ENCODE measurements at regions not wholly inside any gene's neighbourhood (a gene's known extent, or its start where the extent isn't known, plus 50 kb on each side); places are given as distances from the start of the nearest gene placed in this dataset.

GRCh38 chr3:72217570-72217969 lies 432.6 kb upstream of the PROK2 start (continued):
- TF ChIP-seq EHMT2 (IDR thresholded peaks at IDR 0.05; ENCODE audit: low read depth) (no peak), SREBF2 (IDR thresholded peaks at IDR 0.05) (no peak), HOXA7 (CRISPR knock-in tag; IDR thresholded peaks at IDR 0.05) (no peak), E2F6 (IDR thresholded peaks at IDR 0.05; ENCODE audit: borderline replicate concordance, low read depth) (no peak)
- TF ChIP-seq, protein P1, sequence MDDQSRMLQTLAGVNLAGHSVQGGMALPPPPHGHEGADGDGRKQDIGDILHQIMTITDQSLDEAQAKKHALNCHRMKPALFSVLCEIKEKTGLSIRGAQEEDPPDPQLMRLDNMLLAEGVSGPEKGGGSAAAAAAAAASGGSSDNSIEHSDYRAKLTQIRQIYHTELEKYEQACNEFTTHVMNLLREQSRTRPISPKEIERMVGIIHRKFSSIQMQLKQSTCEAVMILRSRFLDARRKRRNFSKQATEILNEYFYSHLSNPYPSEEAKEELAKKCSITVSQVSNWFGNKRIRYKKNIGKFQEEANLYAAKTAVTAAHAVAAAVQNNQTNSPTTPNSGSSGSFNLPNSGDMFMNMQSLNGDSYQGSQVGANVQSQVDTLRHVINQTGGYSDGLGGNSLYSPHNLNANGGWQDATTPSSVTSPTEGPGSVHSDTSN (IDR thresholded peaks at IDR 0.05), result no peak

- FAIRE-seq, result no peak
- POLR2A ChIA-PET, result no interaction called here
- Histone ChIP-seq H3K4me1 (no peaks in the 10 kb centered on the region), H3K4me3 (no peak overlapping the region), H3K9me3 (no peaks in the 10 kb centered on the region), H3K4me2 (no peak overlapping the region), H3K27ac (no peak overlapping the region)
- WGBS (ENCODE audit: missing lambda C conversion rate), result 50% methylated on average over 11 of the region's 11 CpGs
- ATAC-seq, result no peak
- DNase-seq (ENCODE audit: low read depth in 1 of 2, low spot score in 1 of 2), result no peak
- CTCF ChIA-PET, result interaction anchor here (0.7 kb wide), 1 partner anchor 75 kb away, joined by 4 read pairs; no protein-coding TSS in a partner anchor
- TF ChIP-seq SREBF2 (IDR thresholded peaks at IDR 0.05), result no peak
- TF ChIP-seq CHD2 (IDR thresholded peaks at IDR 0.05; ENCODE audit: low read length, partially characterized antibody), result no peak
- no peak for TF ChIP-seq ESRRA (IDR thresholded peaks at IDR 0.05; ENCODE audit: borderline replicate concordance, low read length)
- TF ChIP-seq, protein P2, sequence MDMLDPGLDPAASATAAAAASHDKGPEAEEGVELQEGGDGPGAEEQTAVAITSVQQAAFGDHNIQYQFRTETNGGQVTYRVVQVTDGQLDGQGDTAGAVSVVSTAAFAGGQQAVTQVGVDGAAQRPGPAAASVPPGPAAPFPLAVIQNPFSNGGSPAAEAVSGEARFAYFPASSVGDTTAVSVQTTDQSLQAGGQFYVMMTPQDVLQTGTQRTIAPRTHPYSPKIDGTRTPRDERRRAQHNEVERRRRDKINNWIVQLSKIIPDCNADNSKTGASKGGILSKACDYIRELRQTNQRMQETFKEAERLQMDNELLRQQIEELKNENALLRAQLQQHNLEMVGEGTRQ (IDR thresholded peaks at IDR 0.05), result no peak
- no peak for TF ChIP-seq NPAS2 (CRISPR knock-in tag; IDR thresholded peaks at IDR 0.05; ENCODE audit: borderline replicate concordance)
- TF ChIP-seq KDM1A (IDR thresholded peaks at IDR 0.05; ENCODE audit: low read depth), result no peak
- TF ChIP-seq, protein P3, sequence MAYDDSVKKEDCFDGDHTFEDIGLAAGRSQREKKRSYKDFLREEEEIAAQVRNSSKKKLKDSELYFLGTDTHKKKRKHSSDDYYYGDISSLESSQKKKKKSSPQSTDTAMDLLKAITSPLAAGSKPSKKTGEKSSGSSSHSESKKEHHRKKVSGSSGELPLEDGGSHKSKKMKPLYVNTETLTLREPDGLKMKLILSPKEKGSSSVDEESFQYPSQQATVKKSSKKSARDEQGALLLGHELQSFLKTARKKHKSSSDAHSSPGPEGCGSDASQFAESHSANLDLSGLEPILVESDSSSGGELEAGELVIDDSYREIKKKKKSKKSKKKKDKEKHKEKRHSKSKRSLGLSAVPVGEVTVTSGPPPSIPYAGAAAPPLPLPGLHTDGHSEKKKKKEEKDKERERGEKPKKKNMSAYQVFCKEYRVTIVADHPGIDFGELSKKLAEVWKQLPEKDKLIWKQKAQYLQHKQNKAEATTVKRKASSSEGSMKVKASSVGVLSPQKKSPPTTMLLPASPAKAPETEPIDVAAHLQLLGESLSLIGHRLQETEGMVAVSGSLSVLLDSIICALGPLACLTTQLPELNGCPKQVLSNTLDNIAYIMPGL (CRISPR knock-in tag; IDR thresholded peaks at IDR 0.05; ENCODE audit: borderline replicate concordance), result no peak
- TF ChIP-seq ZFP36 (IDR thresholded peaks at IDR 0.05; ENCODE audit: borderline replicate concordance, partially characterized antibody), result no peak
- TF ChIP-seq E2F6 (IDR thresholded peaks at IDR 0.05; ENCODE audit: borderline replicate concordance, low read depth), result no peak
- TF ChIP-seq TP53 (CRISPR knock-in tag; IDR thresholded peaks at IDR 0.05), result no peak
- TF ChIP-seq CHD4 (IDR thresholded peaks at IDR 0.05; ENCODE audit: borderline replicate concordance), result no peak
- no peak for TF ChIP-seq ZC3H11A (IDR thresholded peaks at IDR 0.05)
- no peak for TF ChIP-seq RAD21 (conservative IDR thresholded peaks at IDR 0.05 in 1 of 2, IDR thresholded peaks at IDR 0.05 in 1 of 2)
- no peak for TF ChIP-seq NFE2L2 (conservative IDR thresholded peaks at IDR 0.05; ENCODE audit: low read length)
- TF ChIP-seq POLR2A (IDR thresholded peaks at IDR 0.05; ENCODE audit: low read length), result no peak
These were observed 429.4 kb upstream of the PROK2 start for GRCh38 chr3:72214066-72214951.
